IPS-18c (cell line): ENCODE measurements at regions not wholly inside any gene's neighbourhood (a gene's known extent, or its start where the extent isn't known, plus 50 kb on each side); places are given as distances from the start of the nearest gene placed in this dataset.

Experiments used
- H3K4me3 ChIP-seq: 2 replicates; pipeline ENCODE4 v1.7.0; 2013; ENCODE audit warnings: low read depth, mild to moderate bottlenecking, low read length, moderate library complexity; ENCODE audit not compliant: insufficient read depth
- H3K9me3 ChIP-seq: one replicate; pipeline ENCODE4 v1.6.1; 2013; ENCODE audit warnings: mild to moderate bottlenecking, low read length, moderate library complexity; ENCODE audit not compliant: control insufficient read depth, insufficient read depth

DNA sequence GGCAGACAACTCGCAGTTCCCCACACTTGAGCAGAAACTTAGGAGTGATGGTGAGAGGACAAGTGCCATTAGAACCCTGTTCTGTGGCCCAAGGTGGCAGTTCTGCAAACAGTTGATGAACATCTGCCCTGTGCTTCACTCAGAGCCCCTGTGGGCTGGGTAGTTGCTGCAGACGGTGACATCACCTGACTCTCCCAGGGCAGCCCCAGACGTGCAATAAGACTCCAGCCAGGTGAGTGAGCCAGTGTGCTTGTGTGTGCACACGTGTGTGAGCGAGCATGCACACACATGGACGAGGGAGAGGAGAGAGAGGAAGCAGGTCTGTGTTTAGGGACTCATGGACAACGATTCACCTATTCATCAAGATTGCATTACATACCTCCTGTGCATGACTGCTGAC lies 136.0 kb upstream of the GLI2 start:
- Histone ChIP-seq H3K9me3 (peaks cover 7% of the 10 kb centered on the region), H3K4me3 (no peak overlapping the region)

- peaks cover 7% of the 10 kb centered on the region for H3K9me3 ChIP-seq
- H3K4me3 ChIP-seq, result no peak overlapping the region
Measured at GRCh38 chr2:120600335-120600734, 135.3 kb upstream of the GLI2 start.

GRCh38 chr2:120600786-120601185 lies 134.9 kb upstream of the GLI2 start:
- no peak overlapping the region for H3K4me3 ChIP-seq
- peaks cover 7% of the 10 kb centered on the region for H3K9me3 ChIP-seq

DNA sequence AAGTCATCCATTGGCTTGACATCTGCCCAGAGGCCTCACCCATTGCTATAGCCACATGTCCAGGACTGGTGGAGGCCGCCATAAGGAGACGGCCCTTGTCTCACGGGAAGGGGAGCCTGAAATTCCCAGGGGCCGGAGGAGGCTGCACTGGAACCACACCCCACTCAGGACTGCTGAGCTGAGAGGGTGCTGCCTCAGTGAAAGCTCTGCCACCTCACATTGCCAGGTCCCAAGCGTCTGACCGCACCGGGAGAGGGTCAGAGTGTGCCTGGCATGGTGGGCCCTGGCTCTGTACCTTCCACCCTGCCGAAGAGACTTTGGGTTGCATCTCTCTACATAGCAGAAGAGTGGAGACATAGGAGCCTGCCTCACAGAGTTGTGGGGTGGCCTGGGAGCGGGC lies 134.1 kb upstream of the GLI2 start:
- Histone ChIP-seq H3K9me3 (peaks cover 7% of the 10 kb centered on the region), H3K4me3 (no peak overlapping the region)

DNA sequence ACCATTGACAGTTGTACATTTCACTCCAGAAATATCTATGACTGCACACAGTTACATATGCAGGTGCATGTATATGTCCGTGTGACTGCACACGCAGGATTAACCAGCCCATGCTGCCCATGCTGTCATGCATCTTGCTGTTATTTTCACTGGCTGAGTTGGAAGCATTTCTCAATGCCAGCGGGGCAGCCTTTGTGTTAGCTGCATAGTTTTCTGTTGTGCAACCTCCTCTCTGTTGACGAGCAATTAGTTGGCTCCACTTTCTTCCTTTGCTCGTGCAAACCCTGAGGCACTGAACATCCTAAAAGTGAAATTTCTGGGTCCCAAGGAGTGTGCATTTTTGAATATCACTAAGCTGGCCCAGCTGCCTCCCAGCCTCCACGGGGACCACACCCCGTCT lies 133.4 kb upstream of the GLI2 start:
- Histone ChIP-seq H3K4me3 (no peak overlapping the region), H3K9me3 (peaks cover 7% of the 10 kb centered on the region)

- no peaks in the 10 kb centered on the region for H3K9me3 ChIP-seq
Measured at GRCh38 chr2:120604767-120605166, 130.9 kb upstream of the GLI2 start.

GRCh38 chr2:120605231-120605935 lies 130.3 kb upstream of the GLI2 start:
- Histone ChIP-seq H3K4me3 (no peak overlapping the region), H3K9me3 (no peaks in the 10 kb centered on the region)

More at GRCh38 chr2:120604767-120605166, 130.9 kb upstream of the GLI2 start:
- H3K4me3 ChIP-seq, result no peak overlapping the region

- Histone ChIP-seq H3K9me3 (no peaks in the 10 kb centered on the region), H3K4me3 (no peak overlapping the region)
Measured at GRCh38 chr2:120606280-120606679, 129.4 kb upstream of the GLI2 start.

DNA sequence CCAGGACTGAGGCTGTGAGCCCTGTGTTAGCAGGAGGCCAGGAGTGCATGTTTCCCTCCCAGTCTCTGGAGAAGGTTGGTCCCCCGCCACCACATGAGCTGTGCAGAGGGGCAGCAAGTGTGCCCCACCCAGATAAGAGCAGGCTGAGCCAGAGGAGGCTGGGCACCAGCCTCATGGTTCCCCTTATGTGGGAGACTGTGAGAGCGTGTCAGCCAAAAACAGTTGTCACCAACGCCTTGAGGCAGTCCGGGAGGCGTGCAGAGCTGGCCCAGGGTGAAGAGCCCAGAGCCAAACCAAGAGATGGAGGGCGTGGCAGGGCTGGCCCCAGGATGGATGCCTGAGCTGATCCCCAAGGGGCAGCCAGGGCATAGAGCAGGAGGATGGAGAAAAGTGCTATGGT lies 128.7 kb upstream of the GLI2 start:
- Histone ChIP-seq H3K4me3 (no peak overlapping the region), H3K9me3 (no peaks in the 10 kb centered on the region)

- Histone ChIP-seq H3K4me3 (no peak overlapping the region), H3K9me3 (no peaks in the 10 kb centered on the region)
Measured at GRCh38 chr2:120607506-120607905, 128.2 kb upstream of the GLI2 start.

DNA sequence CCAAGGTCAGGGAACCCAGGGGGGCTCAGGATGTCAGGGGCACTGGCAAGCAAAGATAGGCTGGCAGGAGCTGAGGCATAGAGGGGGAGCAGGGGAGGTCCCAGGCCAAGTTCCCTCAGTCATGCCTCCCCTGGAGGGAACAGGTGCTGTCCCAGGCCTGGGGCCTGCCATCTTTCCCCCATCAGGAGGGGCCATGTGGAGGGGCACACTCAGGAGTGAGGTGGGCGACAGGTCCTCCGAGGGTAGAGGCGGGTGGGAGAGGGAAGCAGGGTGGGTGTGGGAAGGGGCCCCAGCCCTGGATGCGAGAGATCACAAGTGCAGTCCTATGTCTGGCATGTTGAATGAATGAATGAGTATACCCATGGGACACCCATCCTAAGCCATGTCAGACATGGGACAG lies 127.7 kb upstream of the GLI2 start:
- Histone ChIP-seq H3K9me3 (no peaks in the 10 kb centered on the region), H3K4me3 (no peak overlapping the region)

- Histone ChIP-seq H3K9me3 (no peaks in the 10 kb centered on the region), H3K4me3 (no peak overlapping the region)
Measured at GRCh38 chr2:120609826-120610395, 125.8 kb upstream of the GLI2 start.

DNA sequence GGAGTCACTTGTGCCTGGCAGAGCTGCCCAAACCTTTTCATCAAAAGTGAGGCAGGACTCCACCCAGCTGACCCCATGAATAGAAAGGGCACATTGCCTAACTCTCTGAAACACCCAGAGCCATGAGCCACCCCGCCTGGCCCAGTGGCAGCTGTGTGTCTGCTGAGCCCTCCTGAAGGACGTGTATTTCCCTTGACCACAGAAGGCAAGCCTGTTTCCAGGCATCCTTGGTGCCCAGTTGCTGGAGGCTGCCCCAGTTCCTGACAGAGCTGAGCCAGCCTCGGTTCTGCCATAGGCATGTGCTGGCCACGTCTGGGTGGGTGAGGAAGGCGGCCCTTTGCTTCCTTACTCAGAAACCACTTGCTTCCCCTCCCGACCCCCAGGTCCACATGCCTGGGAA lies 124.7 kb upstream of the GLI2 start:
- Histone ChIP-seq H3K9me3 (no peaks in the 10 kb centered on the region), H3K4me3 (no peak overlapping the region)

DNA sequence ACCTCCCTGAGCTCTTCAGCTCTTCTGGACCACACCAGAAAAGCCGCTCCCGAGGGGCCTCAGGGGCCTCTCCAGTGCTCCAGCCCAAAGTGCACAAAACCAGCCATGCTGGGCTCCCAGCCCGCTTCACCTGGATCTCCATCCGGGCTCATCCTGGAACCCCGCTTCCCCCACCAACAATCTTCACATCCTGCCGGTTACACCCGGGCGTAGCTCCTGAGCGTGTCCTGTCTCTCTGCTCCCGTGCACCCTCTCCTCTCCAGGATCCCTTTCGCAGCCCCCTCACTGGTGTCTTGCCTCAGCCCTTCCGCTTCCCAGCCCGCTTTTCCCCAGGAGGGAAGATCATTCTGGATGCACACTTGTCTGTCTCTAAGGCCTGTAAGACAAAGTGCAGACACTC lies 123.7 kb upstream of the GLI2 start:
- Histone ChIP-seq H3K4me3 (no peak overlapping the region), H3K9me3 (no peaks in the 10 kb centered on the region)

GRCh38 chr2:120612471-120612870 lies 123.2 kb upstream of the GLI2 start:
- no peak overlapping the region for H3K4me3 ChIP-seq
- H3K9me3 ChIP-seq, result no peaks in the 10 kb centered on the region

DNA sequence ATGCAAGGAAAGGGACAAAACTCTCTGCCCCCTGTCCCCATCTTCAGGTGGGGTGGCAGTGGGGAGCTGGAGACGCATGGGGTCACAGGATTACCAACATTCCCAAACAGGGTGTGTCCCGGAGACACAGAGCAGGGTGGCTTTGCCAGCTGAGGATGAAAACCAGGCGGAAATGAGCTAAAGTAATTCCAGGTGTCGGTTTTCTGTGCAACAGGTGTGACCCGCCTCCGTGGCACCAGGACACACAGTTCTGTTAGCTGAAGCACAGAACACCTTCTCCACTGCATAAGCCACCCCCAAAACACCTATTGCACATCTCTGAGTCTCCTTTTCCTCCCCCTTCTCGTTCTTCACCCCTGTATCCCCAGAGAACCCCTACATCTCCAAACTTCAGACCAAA lies 122.7 kb upstream of the GLI2 start:
- no peaks in the 10 kb centered on the region for H3K9me3 ChIP-seq
- H3K4me3 ChIP-seq, result no peak overlapping the region

- no peak overlapping the region for H3K4me3 ChIP-seq
- no peaks in the 10 kb centered on the region for H3K9me3 ChIP-seq
Measured at GRCh38 chr2:120613742-120614571, 121.7 kb upstream of the GLI2 start.

DNA sequence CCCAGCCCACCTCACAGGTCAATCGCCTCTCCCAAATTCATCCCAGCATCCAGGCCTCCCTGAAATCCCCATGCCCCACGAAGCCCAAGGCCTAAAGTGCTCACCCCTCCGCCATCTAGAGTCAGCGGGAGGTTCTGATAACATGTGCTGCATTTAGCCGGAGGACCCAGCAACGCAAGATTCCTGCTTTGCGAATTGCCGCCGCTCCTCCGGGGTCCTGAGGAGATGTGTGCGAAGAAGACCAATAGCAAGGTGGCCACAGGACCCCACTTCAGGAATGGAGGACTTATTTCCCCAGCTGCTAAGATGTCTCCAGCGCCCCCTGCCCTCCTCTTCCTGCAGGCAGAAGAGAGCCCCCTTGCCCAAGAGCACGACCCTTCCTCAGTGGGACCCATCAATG lies 120.8 kb upstream of the GLI2 start:
- Histone ChIP-seq H3K4me3 (no peak overlapping the region), H3K9me3 (no peaks in the 10 kb centered on the region)
